PC-3 (cell line): ENCODE measurements at regions not wholly inside any gene's neighbourhood (a gene's known extent, or its start where the extent isn't known, plus 50 kb on each side); places are given as distances from the start of the nearest gene placed in this dataset.

Experiments used
- ATAC-seq: fragments of 200-7000 bp; cut with Tn5 transposase; 2 replicates; pipeline ENCODE4 v1.9.1; 2020; ENCODE audit warnings: mild to moderate bottlenecking, moderate library complexity
- BruUV-seq: library from RNA; stranded (reverse); fragments of 400-500 nt; replicated peaks from 2 replicates; lab custom pipeline; 2021; lab: Mats Ljungman, UMichigan
- CTCF ChIA-PET: fragments of 300-600 bp; sonication (Branson Sonifier 250); formaldehyde crosslinking; loops from one replicate; lab custom pipeline; 2022; ENCODE audit warnings: antibody characterized with exemption; lab: Charles Lee
- POLR2A ChIA-PET: fragments of 300-600 bp; sonication (Branson Sonifier 250); formaldehyde crosslinking; loops from one replicate; lab custom pipeline; 2022; ENCODE audit warnings: antibody characterized with exemption; ENCODE audit not compliant: unreplicated experiment; lab: Charles Lee
- DNase-seq: peaks from one replicate; pipeline ENCODE4 v3.0.0-alpha.2; 2015
- H2AFZ ChIP-seq: fragments of 300-600 bp; sonication (generic); 2 replicates; pipeline ENCODE4 v1.6.0; 2016; ENCODE audit warnings: antibody characterized with exemption, low read length
- H3F3A ChIP-seq: fragments of 300-600 bp; sonication (generic); one replicate; pipeline ENCODE4 v1.6.0; 2017; ENCODE audit warnings: antibody characterized with exemption, low read length, control low read depth, mild to moderate bottlenecking; ENCODE audit not compliant: unreplicated experiment
- H3K27ac ChIP-seq: fragments of 300-600 bp; sonication (generic); 2 replicates; pipeline ENCODE4 v1.5.1; 2016; ENCODE audit warnings: mild to moderate bottlenecking, low read length
- H3K27me3 ChIP-seq: fragments of 300-600 bp; sonication (generic); 2 replicates; pipeline ENCODE4 v1.6.1; 2016; ENCODE audit warnings: low read length, mixed read lengths
- H3K36me3 ChIP-seq: fragments of 300-600 bp; sonication (generic); 2 replicates; pipeline ENCODE4 v1.6.1; 2016; ENCODE audit warnings: low read depth, mixed run types, low read length, mixed read lengths
- H3K4me1 ChIP-seq: fragments of 300-600 bp; sonication (generic); 2 replicates; pipeline ENCODE4 v1.5.1; 2016; ENCODE audit warnings: low read length; ENCODE audit not compliant: insufficient read depth
- H3K4me2 ChIP-seq: fragments of 300-600 bp; sonication (generic); 2 replicates; pipeline ENCODE4 v1.6.0; 2016; ENCODE audit warnings: low read length
- H3K4me3 ChIP-seq: fragments of 300-600 bp; sonication (generic); 2 replicates; pipeline ENCODE4 v1.5.1; 2016; ENCODE audit warnings: mild to moderate bottlenecking, low read length, mixed read lengths
- H3K79me2 ChIP-seq: fragments of 300-600 bp; sonication (generic); 2 replicates; pipeline ENCODE4 v1.6.1; 2017; ENCODE audit warnings: low read length, mixed read lengths
- H3K9ac ChIP-seq: fragments of 300-600 bp; sonication (generic); 2 replicates; pipeline ENCODE4 v1.6.0; 2016; ENCODE audit warnings: mild to moderate bottlenecking, low read length
- H3K9me2 ChIP-seq: fragments of 300-600 bp; sonication (generic); replicated peaks from 2 replicates; pipeline ENCODE4 v1.6.1; 2016; ENCODE audit warnings: mixed run types, low read length, mixed read lengths
- H3K9me3 ChIP-seq: fragments of 300-600 bp; sonication (generic); 2 replicates; pipeline ENCODE4 v1.6.1; 2016; ENCODE audit warnings: low read length, mixed read lengths
- H4K20me1 ChIP-seq: fragments of 300-600 bp; sonication (generic); 2 replicates; pipeline ENCODE4 v1.6.1; 2016; ENCODE audit warnings: low read length, mixed read lengths
- EZH2 ChIP-seq: fragments of 300-600 bp; sonication (generic); IDR thresholded peaks from one replicate; pipeline ENCODE4 v1.6.1; 2017; ENCODE audit warnings: antibody characterized with exemption, mild to moderate bottlenecking, low read length; ENCODE audit not compliant: unreplicated experiment
- EZH2phosphoT487 ChIP-seq: fragments of 300-600 bp; sonication (generic); IDR thresholded peaks from 2 replicates; pipeline ENCODE4 v1.6.1; 2018; ENCODE audit warnings: mild to moderate bottlenecking, antibody characterized with exemption, low read length, borderline replicate concordance
- intact Hi-C: fragments of 100-400 bp; cut with micrococcal nuclease; formaldehyde crosslinking; loops from 2 replicates; pipeline ENCODE4 v1.9.0; 2023
- TF ChIP-seq, protein P1 (sequence below): fragments of 300-600 bp; sonication (generic); conservative IDR thresholded peaks from 2 replicates; pipeline ENCODE4 v1.5.1; 2017; ENCODE audit warnings: antibody characterized with exemption, low read depth, mild to moderate bottlenecking, low read length

DNA sequence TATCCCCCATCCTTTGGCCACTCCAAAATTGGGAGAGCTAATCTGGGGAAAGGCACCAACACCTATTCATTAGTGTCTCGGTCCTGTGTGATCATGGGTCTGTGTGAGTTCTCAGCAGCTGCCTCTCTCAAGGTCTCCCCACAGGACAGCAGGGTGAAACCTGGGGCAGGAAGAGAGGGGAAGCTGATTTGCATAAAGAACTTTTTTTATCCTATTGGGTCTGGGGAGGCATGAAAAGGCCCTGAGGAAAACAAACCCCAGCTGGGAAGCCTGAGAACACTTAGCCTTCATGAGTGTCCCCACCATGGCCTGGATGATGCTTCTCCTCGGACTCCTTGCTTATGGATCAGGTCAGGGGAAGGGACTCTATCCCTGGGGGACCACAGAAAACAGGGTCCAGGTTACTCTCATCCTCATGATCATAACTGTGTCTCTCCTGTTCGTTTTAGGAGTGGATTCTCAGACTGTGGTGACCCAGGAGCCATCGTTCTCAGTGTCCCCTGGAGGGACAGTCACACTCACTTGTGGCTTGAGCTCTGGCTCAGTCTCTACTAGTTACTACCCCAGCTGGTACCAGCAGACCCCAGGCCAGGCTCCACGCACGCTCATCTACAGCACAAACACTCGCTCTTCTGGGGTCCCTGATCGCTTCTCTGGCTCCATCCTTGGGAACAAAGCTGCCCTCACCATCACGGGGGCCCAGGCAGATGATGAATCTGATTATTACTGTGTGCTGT is 116.0 kb upstream of the TOP3B start:
- H3K27me3 ChIP-seq, result peaks cover 34% of the 10 kb centered on the region
- no peaks in the 10 kb centered on the region for H3K79me2 ChIP-seq
- ChIA-PET CTCF (no interaction called here), POLR2A (no interaction called here)
- H3K36me3 ChIP-seq, result no peaks in the 10 kb centered on the region
- no peaks in the 10 kb centered on the region for H3F3A ChIP-seq
- no peak for ATAC-seq
- H4K20me1 ChIP-seq, result no peaks in the 10 kb centered on the region
- no peak overlapping the region for H3K27ac ChIP-seq
- no peak overlapping the region for H3K4me3 ChIP-seq
- no peak overlapping the region for H3K4me2 ChIP-seq
- no peak overlapping the region for H3K9ac ChIP-seq
- no peak for DNase-seq
- H3K9me2 ChIP-seq, result no peaks in the 10 kb centered on the region
- H2AFZ ChIP-seq, result no peak overlapping the region
- no peaks in the 10 kb centered on the region for H3K4me1 ChIP-seq
- intact Hi-C loops, result loop anchor here (10.0 kb wide), 1 partner anchor 46 kb away; no protein-coding TSS in a partner anchor
- H3K9me3 ChIP-seq, result no peaks in the 10 kb centered on the region
- no TSS peak for BruUV-seq
- TF ChIP-seq, protein P1, sequence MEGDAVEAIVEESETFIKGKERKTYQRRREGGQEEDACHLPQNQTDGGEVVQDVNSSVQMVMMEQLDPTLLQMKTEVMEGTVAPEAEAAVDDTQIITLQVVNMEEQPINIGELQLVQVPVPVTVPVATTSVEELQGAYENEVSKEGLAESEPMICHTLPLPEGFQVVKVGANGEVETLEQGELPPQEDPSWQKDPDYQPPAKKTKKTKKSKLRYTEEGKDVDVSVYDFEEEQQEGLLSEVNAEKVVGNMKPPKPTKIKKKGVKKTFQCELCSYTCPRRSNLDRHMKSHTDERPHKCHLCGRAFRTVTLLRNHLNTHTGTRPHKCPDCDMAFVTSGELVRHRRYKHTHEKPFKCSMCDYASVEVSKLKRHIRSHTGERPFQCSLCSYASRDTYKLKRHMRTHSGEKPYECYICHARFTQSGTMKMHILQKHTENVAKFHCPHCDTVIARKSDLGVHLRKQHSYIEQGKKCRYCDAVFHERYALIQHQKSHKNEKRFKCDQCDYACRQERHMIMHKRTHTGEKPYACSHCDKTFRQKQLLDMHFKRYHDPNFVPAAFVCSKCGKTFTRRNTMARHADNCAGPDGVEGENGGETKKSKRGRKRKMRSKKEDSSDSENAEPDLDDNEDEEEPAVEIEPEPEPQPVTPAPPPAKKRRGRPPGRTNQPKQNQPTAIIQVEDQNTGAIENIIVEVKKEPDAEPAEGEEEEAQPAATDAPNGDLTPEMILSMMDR, result no peak
- TF ChIP-seq EZH2phosphoT487 (no peak), EZH2 (no peak)

DNA sequence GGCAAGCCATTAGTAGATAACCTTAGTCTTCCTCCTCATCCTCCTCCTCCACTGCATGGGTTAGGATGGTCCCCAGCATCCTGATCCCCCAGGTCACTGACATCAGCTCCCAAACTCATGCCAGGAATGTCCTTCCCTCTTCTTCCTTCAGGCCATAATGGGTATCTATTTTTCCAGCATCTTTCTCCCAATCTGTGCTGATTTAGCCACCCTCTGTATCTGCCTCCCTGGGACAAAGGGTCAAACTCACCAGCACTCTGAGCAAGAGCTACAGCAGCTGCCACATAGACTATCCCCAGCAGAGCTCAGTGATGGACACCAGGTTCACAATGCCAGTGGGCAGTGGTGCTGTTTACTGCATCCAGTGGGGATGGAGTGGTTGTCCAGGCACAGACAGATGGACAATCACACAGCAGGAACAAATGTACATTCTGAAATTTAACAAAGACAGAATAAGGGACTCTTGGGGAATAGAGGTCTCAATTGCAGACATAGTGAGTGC is 115.2 kb upstream of the TOP3B start:
- no peak for ATAC-seq
- Histone ChIP-seq H4K20me1 (no peaks in the 10 kb centered on the region), H3K9me3 (no peaks in the 10 kb centered on the region), H3K27me3 (peaks cover 38% of the 10 kb centered on the region), H3K79me2 (no peaks in the 10 kb centered on the region), H3K9ac (no peak overlapping the region), H3K36me3 (no peaks in the 10 kb centered on the region), H2AFZ (no peak overlapping the region), H3K27ac (no peak overlapping the region), H3K4me2 (no peak overlapping the region), H3K4me3 (no peak overlapping the region), H3K4me1 (no peaks in the 10 kb centered on the region), H3K9me2 (no peaks in the 10 kb centered on the region), H3F3A (no peaks in the 10 kb centered on the region)
- no peak for DNase-seq
- ChIA-PET CTCF (no interaction called here), POLR2A (no interaction called here)
- intact Hi-C loops, result loop anchor here (10.0 kb wide), 1 partner anchor 47 kb away; no protein-coding TSS in a partner anchor
- BruUV-seq, result no TSS peak
- TF ChIP-seq EZH2phosphoT487 (no peak), EZH2 (no peak)
- TF ChIP-seq, protein P1, result no peak

DNA sequence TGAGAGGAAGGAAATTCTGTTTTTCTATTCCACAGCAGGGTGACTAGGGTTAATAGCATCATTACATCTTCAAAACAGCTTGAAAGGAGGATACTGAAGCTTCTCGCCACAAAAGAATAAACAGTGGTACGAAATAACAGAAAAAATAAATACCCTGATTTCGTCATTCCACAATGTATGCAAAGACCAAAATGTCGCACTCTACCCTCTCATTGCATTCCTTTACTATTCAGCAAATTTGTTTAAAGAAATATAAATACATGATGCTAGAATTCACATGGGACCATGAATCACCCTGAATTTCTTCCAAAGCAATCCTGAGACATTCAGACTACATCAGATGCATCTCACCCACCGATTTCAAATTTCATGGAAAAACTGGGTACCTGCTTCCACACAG is 112.3 kb upstream of the TOP3B start:
- H3K79me2 ChIP-seq, result no peaks in the 10 kb centered on the region
- BruUV-seq, result no TSS peak
- CTCF ChIA-PET, result no interaction called here

More for the DNA sequence above, 112.3 kb upstream of the TOP3B start:
- H3K27me3 ChIP-seq, result peaks cover 52% of the 10 kb centered on the region
- no peaks in the 10 kb centered on the region for H4K20me1 ChIP-seq
- TF ChIP-seq EZH2, result no peak
- no peak for TF ChIP-seq EZH2phosphoT487
- TF ChIP-seq, protein P1, result no peak
- no peak overlapping the region for H3K27ac ChIP-seq
- no peaks in the 10 kb centered on the region for H3K9me3 ChIP-seq
- H3K9ac ChIP-seq, result no peak overlapping the region
- POLR2A ChIA-PET, result no interaction called here
- no peak overlapping the region for H3K4me2 ChIP-seq
- ATAC-seq, result no peak
- no peak overlapping the region for H2AFZ ChIP-seq
- H3K4me3 ChIP-seq, result no peak overlapping the region
- DNase-seq, result no peak
- intact Hi-C loops, result loop anchor here (10.0 kb wide), 1 partner anchor 50 kb away; no protein-coding TSS in a partner anchor
- H3K4me1 ChIP-seq, result no peaks in the 10 kb centered on the region
- no peaks in the 10 kb centered on the region for H3F3A ChIP-seq
- H3K36me3 ChIP-seq, result no peaks in the 10 kb centered on the region
- H3K9me2 ChIP-seq, result no peaks in the 10 kb centered on the region
